A549 (cell line): ENCODE measurements at regions not wholly inside any gene's neighbourhood (a gene's known extent, or its start where the extent isn't known, plus 50 kb on each side); places are given as distances from the start of the nearest gene placed in this dataset.

Experiments
- CEBPB ChIP-seq, 2 experiments: fragments of >200 bp in 1 of 2; sonication (Bioruptor Twin) in 1 of 2; formaldehyde crosslinking in 1 of 2; IDR thresholded peaks; 2 replicates each; pipeline ENCODE4 v1.6.1; 2012 to 2016
- CHD2 ChIP-seq: fragments of 150-350 bp; IDR thresholded peaks from 2 replicates; pipeline ENCODE4 v1.6.1; 2014; ENCODE audit warnings: low read length; ENCODE audit not compliant: partially characterized antibody
- CTCF ChIP-seq: fragments of >200 bp; sonication (Bioruptor Twin); formaldehyde crosslinking; IDR thresholded peaks from 3 replicates; pipeline ENCODE4 v1.5.1; 2016
- ESRRA ChIP-seq: fragments of 150-350 bp; IDR thresholded peaks from 2 replicates; pipeline ENCODE4 v1.6.1; 2014; ENCODE audit warnings: mild to moderate bottlenecking, low read length, borderline replicate concordance
- HMGXB4 ChIP-seq: fragments of 250-450 bp; sonication (Bioruptor Pico); IDR thresholded peaks from 2 replicates; pipeline ENCODE4 v1.5.0; 2021; ENCODE audit warnings: mild to moderate bottlenecking, moderate library complexity, borderline replicate concordance
- JUN ChIP-seq, 2 experiments: fragments of >200 bp; sonication (Bioruptor Twin); formaldehyde crosslinking; IDR thresholded peaks; 2 replicates in 1 of 2; 3 replicates in 1 of 2; pipeline ENCODE4 v1.6.1; 2016 to 2017
- POLR2A ChIP-seq: IDR thresholded peaks from 2 replicates; pipeline ENCODE4 v1.6.1; 2012; ENCODE audit warnings: mild to moderate bottlenecking, low read length
- RAD21 ChIP-seq, 2 experiments: fragments of >200 bp in 1 of 2; sonication (Bioruptor Twin) in 1 of 2; formaldehyde crosslinking in 1 of 2; IDR thresholded peaks in 1 of 2; conservative IDR thresholded peaks in 1 of 2; 2 replicates in 1 of 2; 3 replicates in 1 of 2; pipeline ENCODE4 v1.6.1; 2012 to 2018; ENCODE audit warnings: inconsistent platforms in 1 of 2
- RARB ChIP-seq: fragments of 250-450 bp; sonication (Bioruptor Pico); IDR thresholded peaks from 2 replicates; pipeline ENCODE4 v1.8.0; 2021; ENCODE audit warnings: mild to moderate bottlenecking, moderate library complexity
- RCOR1 ChIP-seq: fragments of 150-350 bp; IDR thresholded peaks from 2 replicates; pipeline ENCODE4 v1.6.1; 2014; ENCODE audit warnings: antibody characterized with exemption, low read length, low read depth
- RNF2 ChIP-seq: fragments of 200-600 bp; sonication (generic); IDR thresholded peaks from 2 replicates; pipeline ENCODE4 v1.6.1; 2016; ENCODE audit warnings: low read depth, mild to moderate bottlenecking, antibody characterized with exemption, moderate library complexity, borderline replicate concordance
- TF ChIP-seq, protein P1 (sequence below): fragments of 200-600 bp; sonication (generic); IDR thresholded peaks from 2 replicates; pipeline ENCODE4 v1.6.1; 2016; ENCODE audit warnings: antibody characterized with exemption, mild to moderate bottlenecking, moderate library complexity

DNA sequence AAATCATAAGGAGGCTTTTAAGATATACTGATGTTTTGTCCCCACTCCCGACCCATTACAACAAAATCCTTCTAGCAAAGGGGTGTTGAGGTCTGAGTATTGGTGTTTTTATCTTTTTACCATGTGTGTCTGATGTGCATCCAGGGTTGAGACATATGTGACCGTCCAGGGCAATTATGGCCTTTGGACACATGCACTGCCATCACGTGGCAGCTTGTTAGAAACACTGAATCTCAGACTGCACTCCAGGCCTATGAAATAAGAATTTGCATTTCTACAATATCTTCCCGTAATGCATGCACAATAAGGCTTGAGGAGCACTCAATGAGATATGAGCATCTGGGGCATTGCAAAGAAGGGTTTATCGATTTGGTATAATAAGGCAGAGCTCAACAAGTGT, 235.1 kb upstream of the ZNF804A start:
- TF ChIP-seq CTCF (no peak), POLR2A (no peak), ESRRA (no peak), CHD2 (no peak), JUN (IDR thresholded peaks at IDR 0.05) (no peak), RCOR1 (no peak), RAD21 (conservative IDR thresholded peaks at IDR 0.05 in 1 of 2, IDR thresholded peaks at IDR 0.05 in 1 of 2) (no peak), HMGXB4 (CRISPR knock-in tag) (no peak), CEBPB (IDR thresholded peaks at IDR 0.05) (no peak), RARB (no peak), RNF2 (no peak)
- TF ChIP-seq, protein P1, sequence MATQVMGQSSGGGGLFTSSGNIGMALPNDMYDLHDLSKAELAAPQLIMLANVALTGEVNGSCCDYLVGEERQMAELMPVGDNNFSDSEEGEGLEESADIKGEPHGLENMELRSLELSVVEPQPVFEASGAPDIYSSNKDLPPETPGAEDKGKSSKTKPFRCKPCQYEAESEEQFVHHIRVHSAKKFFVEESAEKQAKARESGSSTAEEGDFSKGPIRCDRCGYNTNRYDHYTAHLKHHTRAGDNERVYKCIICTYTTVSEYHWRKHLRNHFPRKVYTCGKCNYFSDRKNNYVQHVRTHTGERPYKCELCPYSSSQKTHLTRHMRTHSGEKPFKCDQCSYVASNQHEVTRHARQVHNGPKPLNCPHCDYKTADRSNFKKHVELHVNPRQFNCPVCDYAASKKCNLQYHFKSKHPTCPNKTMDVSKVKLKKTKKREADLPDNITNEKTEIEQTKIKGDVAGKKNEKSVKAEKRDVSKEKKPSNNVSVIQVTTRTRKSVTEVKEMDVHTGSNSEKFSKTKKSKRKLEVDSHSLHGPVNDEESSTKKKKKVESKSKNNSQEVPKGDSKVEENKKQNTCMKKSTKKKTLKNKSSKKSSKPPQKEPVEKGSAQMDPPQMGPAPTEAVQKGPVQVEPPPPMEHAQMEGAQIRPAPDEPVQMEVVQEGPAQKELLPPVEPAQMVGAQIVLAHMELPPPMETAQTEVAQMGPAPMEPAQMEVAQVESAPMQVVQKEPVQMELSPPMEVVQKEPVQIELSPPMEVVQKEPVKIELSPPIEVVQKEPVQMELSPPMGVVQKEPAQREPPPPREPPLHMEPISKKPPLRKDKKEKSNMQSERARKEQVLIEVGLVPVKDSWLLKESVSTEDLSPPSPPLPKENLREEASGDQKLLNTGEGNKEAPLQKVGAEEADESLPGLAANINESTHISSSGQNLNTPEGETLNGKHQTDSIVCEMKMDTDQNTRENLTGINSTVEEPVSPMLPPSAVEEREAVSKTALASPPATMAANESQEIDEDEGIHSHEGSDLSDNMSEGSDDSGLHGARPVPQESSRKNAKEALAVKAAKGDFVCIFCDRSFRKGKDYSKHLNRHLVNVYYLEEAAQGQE, result no peak
